ENCODE measurements at regions not wholly inside any gene's neighbourhood (a gene's known extent, or its start where the extent isn't known, plus 50 kb on each side); places are given as distances from the start of the nearest gene placed in this dataset.
A peak's percentile ranks its signal among the peaks of the same experiment; 100 is the strongest.
"Not testable (repeated sequence)": the region's sequence is repeated elsewhere in the genome, so short reads cannot be mapped to it uniquely, and the experiment has no call there.

GRCh38 chr18:1097991-1098735, 193.5 kb downstream of the ADCYAP1 start:
- FAIRE-seq; DNase-seq (ENCODE audit: insufficient read length, low spot score): not testable (repeated sequence)

- FAIRE-seq (no peak), DNase-seq (ENCODE audit: insufficient read length, low spot score) (no peak)
Measured at GRCh38 chr18:1102848-1103247, 198.2 kb downstream of the ADCYAP1 start.

DNA sequence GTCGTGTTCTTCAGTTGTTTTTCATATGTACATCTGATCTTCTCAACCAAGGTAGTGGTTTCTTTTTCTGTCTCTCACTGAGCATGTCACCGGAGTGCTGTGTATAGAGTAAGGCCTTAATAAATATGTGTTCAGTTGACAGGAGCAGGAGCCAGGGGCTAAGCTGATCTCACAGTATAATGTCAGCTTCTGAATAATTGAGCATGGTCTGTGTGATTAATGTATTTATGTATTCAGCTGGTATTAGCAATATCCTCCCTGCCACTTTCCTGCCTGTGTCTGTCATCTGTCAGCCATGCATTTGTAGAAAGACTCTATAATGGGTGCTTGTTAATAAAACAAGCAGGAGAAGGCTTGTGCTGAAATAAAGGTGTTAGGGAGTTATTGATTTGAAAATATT, 198.9 kb downstream of the ADCYAP1 start:
- DNase-seq (ENCODE audit: insufficient read length, low spot score) = no peak
- no peak for FAIRE-seq

DNA sequence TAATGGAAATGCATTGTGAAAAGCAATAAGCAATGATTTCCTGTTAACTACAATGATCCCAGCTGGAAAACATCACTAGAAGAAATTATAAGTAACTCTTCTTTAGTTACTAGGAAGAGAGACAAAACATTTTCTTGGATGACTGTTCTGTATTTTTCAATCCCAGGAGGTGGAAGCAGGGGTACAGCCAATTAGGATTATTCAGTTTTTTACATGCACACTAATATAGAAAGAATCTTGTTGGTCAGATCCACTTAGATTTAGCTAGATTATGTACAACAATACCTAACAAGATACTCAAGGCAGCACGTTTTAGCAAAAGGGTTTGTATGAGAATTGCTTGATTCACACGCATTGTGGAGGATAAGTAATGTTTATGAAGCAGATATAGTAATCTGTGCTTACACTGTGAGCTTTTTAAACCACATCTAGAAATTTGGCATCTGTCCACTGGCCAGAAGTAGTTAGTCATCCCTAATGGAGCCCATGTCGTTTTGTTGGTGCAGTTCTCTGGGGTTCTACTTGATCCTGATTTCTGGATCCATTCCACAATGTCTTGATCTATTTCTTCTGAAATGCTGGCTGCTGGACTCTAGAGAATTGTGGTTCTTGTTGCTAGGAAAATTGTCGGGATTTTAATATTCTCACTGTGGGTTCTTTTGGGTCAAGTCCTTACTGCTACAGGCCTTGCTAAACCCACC, 199.7 kb downstream of the ADCYAP1 start:
- FAIRE-seq (no peak), DNase-seq (ENCODE audit: insufficient read length, low spot score) (no peak)

- DNase-seq (ENCODE audit: insufficient read length, low spot score) (no peak), FAIRE-seq (no peak)
Measured at GRCh38 chr18:1124495-1124894, 219.8 kb downstream of the ADCYAP1 start.

- no peak for FAIRE-seq
- DNase-seq (ENCODE audit: insufficient read length, low spot score) = no peak
Measured at GRCh38 chr18:1133541-1133940, 228.9 kb downstream of the ADCYAP1 start.

DNA sequence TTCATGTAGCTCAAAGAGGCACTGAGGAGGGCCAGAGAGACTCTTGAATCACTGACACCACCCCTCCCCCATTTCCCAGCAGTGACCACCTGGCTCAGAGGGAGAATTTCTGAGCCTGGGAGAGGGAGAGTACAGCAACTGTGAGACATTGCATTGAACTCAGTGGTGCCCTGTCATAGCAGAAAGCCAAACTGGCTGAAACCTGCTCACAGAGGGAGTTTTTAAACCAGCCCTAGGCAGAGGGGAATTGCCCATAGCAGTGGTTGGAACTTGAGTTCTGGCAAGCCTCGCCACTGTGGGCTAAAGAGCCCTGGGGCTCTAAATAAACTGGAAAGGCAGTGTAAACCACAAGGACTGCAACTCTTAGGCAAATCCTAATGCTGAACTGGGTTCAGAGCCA, 243.1 kb downstream of the ADCYAP1 start:
- FAIRE-seq = no peak

DNA sequence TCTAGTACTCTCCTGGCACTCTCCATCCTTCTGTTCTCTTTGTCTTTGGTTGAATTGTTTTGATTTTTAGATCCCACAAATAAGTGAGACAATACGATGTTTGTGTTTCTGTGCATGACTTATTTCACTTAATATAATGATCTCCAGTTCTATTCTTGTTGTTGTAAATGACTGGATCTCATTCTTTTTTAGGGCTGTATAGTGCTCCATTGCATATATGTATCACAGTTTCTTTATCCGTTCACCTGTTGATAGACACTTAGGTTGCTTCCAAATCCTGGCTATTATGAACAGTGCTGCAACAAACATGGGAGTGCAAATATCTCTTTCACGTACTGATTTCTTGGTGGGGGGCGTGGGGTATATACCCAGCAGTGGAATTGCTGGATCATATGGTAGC, 245.0 kb downstream of the ADCYAP1 start:
- no peak for DNase-seq (ENCODE audit: insufficient read length, low spot score)
- no peak for FAIRE-seq

More for the DNA sequence above, 243.1 kb downstream of the ADCYAP1 start:
- DNase-seq (ENCODE audit: insufficient read length, low spot score) = no peak

DNA sequence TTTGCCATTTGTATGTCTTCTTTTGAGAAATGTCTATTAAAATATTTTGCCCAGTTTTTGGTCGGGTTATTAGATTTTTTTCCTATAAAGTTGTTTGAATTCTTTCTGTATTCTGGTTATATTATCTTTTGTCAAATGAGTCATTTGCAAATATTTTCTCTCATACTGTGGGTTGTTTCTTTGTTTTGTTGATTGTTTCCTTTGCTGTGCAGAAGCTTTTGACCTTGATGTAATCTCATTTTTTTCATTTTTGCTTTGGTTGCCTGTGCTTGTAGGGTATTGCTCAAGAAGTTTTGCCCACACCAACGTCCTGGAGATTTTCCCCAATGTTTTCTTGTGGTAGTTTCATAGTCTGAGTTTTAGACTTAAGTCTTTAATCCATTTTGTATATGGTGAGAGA, 245.7 kb downstream of the ADCYAP1 start:
- no peak for FAIRE-seq
- no peak for DNase-seq (ENCODE audit: insufficient read length, low spot score)

- not testable (repeated sequence) for DNase-seq (ENCODE audit: insufficient read length, low spot score); FAIRE-seq
Measured at GRCh38 chr18:1152958-1153357, 248.3 kb downstream of the ADCYAP1 start.

DNA sequence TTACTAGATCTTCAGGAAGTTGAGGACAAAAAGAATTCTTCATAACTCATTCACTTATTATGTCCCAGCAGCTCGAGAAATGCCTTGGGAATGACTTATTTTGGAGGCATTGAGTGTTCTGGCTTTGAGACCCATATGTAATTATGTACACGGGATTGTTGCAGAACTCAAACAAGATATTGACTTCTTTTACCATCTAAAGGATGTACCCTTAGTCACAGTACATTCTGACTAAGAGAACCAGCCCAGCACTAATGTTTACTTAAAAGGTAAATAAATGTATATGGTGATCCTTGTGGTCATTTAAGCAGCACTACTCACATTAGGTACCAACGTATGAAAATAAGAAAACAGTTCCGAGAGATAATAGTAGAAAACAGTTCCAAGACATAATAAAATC, 268.9 kb downstream of the ADCYAP1 start:
- FAIRE-seq (no peak), DNase-seq (ENCODE audit: insufficient read length, low spot score) (no peak)

DNA sequence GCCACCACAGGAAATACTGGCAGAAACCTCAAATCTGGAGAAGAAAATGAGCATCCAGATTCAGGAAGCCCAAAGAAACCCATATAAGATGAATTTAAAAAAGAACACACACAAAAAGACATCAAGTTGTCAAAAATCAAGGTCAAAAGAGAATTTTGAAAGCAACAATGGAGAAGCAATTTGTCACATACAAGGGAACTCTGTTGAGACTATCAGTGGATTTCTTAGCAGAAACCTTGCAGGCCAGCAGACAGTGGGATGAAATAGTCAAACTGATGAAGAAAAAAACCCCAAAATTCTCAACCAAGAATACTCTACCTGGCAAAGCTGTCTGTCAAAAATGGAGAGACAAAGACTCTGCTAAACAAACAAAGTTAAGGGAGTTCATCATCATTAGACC, 272.6 kb downstream of the ADCYAP1 start:
- DNase-seq (ENCODE audit: insufficient read length, low spot score) = no peak
- no peak for FAIRE-seq

DNA sequence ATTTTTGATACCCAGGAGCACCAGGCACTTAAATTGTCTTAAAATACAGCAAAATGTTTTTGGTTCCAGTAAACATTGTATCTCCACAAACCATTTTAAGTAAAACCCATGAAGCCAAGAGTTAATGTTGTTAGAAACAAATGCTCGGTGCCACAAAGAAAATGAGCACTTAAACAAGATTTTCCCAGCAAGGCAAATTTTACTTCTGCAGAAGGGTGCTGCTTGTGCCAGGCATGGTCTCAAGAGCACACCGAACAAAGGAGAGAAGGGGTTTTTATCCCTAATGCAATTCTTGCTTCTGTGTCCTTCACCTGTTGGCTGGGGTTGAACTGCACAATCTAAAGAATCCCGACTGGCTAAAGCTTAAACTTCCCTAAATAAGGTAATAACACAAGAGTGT, 286.7 kb downstream of the ADCYAP1 start:
- DNase-seq (ENCODE audit: insufficient read length, low spot score) = no peak
- FAIRE-seq = no peak

DNA sequence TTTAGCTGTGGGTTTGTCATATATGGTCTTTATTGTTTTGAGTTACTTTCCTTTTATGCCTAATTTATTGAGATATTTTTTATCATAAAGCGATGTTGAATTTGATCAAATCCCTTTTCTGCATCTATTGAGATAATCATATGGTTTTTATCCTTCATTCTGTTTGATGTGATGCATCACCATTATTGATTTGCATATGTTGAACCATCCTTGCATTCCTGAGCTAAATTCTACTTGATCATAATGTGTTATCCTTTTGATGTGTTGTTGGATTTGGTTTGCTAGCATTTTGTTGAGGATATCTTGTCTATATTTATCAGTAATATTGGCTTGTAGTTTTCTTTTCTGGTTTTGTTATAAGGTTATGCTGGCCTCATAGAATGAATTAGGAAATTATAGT, 308.5 kb downstream of the ADCYAP1 start:
- FAIRE-seq (peak; percentile 4), DNase-seq (ENCODE audit: insufficient read length, low spot score) (no peak)

- DNase-seq (ENCODE audit: insufficient read length, low spot score) (no peak), FAIRE-seq (no peak)
Measured at GRCh38 chr18:1222880-1223279, 318.2 kb downstream of the ADCYAP1 start.

- no peak for FAIRE-seq
Measured at GRCh38 chr18:1227025-1227424, 322.4 kb downstream of the ADCYAP1 start.

GRCh38 chr18:1229634-1230033, 325.0 kb downstream of the ADCYAP1 start:
- FAIRE-seq (no peak), DNase-seq (ENCODE audit: insufficient read length, low spot score) (no peak)

More at GRCh38 chr18:1227025-1227424, 322.4 kb downstream of the ADCYAP1 start:
- no peak for DNase-seq (ENCODE audit: insufficient read length, low spot score)

- DNase-seq (ENCODE audit: insufficient read length, low spot score) (no peak), FAIRE-seq (no peak)
Measured at GRCh38 chr18:1232867-1233266, 328.2 kb downstream of the ADCYAP1 start.

DNA sequence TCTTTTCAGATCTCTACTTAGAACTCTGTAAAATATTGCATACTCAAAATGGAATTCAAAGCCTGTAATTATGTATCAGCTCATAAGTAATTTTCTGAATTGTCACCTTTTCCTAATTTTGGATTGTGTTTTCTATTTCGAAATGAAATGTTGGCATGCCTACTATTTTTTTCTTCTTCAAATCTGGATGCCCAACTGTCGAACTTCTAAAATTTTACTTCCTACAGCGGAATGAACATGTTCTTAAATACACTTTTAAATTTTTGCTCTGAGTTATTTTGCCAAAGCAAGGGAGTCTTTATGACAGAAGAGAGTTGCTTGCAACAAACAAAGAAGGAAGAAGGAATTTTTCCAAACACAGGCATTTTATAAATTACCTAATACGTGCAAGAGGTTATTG, 336.0 kb downstream of the ADCYAP1 start:
- FAIRE-seq (no peak), DNase-seq (ENCODE audit: insufficient read length, low spot score) (no peak)

DNA sequence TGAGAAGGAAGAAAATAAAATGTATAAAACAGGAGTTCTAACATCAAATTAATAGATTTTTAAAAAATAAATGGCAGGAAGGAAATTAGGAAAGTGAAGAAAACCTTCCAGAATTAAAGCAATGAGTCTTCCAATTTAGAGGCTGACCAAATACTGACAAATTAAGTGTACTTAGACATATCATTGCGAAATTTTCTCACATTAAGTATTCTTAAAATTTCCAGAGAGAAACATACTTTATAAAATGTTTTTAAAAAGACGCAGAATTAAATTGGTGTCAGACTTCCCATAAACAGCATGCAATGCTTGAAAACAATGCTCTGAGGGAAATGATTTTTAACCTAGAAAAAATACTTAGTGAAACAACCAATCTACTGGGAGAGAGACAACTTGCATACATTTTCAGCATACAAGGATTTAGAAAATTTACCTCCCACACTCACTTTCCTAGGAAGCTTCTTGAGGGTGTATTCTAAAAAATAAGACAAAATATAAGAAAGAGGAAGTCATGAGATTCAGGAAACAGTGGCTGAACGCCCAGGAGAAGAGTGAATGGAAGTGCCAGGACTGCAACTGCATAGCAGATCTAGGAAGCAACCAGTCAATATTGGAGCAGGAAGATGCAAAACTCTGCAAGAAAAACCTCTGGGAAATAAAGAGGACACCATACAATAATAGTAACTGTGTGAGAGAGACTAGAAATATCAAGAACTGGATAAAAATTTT, 339.9 kb downstream of the ADCYAP1 start:
- FAIRE-seq = no peak

GRCh38 chr18:1246827-1247226, 342.2 kb downstream of the ADCYAP1 start:
- DNase-seq (ENCODE audit: insufficient read length, low spot score) (no peak), FAIRE-seq (no peak)

More for the DNA sequence above, 339.9 kb downstream of the ADCYAP1 start:
- DNase-seq (ENCODE audit: insufficient read length, low spot score) = no peak

DNA sequence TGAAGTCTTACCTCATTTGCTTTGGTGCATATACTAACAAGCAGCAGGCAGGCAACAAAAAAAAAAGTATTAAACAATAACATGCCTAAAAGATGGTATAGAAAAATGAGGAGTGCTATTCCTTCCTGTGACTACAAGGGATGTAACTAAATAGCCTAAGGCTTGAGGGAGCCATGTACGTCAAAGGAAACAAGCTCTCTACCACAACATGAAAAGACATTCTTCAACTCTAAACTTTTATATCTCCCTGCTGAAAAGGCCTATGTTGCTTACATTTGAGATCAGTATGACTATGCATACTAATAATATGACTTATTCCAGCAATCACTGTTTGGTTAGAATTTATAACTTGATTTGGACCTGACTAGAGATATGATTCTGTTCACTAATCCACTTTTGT, 347.9 kb downstream of the ADCYAP1 start:
- FAIRE-seq (no peak), DNase-seq (ENCODE audit: insufficient read length, low spot score) (no peak)
